ENCODE measurements at regions not wholly inside any gene's neighbourhood (a gene's known extent, or its start where the extent isn't known, plus 50 kb on each side); places are given as distances from the start of the nearest gene placed in this dataset.
"Not testable (repeated sequence)": the region's sequence is repeated elsewhere in the genome, so short reads cannot be mapped to it uniquely, and the experiment has no call there.

DNA sequence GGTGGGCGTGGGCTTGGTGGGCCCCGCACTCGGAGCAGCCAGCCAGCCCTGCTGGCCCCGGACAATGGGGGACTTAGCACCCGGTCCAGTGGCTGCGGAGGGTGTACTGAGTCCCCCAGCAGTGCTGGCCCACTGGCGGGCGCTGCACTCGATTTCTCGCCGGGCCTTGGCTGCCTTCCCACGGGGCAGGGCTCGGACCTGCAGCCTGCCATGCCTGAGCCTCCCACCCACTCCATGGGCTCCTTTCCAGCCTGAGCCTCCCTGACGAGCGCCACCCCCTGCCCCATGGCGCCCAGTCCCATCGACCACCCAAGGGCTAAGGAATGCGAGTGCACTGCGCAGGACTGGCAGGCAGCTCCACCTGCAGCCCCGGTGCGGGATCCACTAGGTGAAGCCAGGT lies 2147.6 kb downstream of the LRRC4C start:
- TF ChIP-seq, protein P1, sequence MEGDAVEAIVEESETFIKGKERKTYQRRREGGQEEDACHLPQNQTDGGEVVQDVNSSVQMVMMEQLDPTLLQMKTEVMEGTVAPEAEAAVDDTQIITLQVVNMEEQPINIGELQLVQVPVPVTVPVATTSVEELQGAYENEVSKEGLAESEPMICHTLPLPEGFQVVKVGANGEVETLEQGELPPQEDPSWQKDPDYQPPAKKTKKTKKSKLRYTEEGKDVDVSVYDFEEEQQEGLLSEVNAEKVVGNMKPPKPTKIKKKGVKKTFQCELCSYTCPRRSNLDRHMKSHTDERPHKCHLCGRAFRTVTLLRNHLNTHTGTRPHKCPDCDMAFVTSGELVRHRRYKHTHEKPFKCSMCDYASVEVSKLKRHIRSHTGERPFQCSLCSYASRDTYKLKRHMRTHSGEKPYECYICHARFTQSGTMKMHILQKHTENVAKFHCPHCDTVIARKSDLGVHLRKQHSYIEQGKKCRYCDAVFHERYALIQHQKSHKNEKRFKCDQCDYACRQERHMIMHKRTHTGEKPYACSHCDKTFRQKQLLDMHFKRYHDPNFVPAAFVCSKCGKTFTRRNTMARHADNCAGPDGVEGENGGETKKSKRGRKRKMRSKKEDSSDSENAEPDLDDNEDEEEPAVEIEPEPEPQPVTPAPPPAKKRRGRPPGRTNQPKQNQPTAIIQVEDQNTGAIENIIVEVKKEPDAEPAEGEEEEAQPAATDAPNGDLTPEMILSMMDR (IDR thresholded peaks at IDR 0.05), result not testable (repeated sequence)
- not testable (repeated sequence) for TF ChIP-seq EP300 (IDR thresholded peaks at IDR 0.05)

All from ovary (tissue), 3 donors.